ENCODE measurements at regions not wholly inside any gene's neighbourhood (a gene's known extent, or its start where the extent isn't known, plus 50 kb on each side); places are given as distances from the start of the nearest gene placed in this dataset.

DNA sequence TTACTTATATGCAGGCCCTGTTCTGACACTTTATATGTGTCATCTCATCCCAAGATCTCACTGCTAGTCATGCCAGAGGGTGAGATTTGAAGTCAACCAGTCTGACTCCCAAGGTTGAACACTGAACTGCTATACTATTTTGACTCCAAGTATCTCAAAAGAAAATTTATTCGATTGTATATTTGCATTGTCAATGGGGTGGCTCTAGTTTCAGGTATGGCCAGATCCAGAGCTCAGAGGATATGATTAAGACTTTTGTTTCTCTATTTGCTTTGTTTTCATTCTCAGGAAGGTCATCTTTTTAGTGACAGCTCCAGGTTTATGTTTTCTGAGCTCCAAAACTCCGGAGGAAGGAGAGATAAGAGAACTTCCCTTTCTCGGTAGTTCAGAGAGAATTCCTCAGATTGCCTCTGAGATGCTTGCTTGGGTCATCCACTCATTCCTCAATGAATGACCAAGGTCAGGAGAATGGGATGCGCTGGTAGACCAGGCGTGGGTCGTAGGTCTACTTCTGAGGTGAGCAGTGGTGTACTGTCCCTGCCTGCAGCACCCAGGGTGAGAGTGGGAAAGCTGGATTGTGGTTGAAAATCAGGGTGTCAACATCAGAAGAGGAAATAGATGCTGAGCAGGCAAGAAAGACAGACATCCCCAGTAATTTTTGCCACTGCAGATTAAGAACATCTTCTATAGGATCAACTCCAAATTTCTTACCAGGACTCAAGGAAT lies 99.3 kb downstream of the PFDN4 start:
- TF ChIP-seq, protein P1, sequence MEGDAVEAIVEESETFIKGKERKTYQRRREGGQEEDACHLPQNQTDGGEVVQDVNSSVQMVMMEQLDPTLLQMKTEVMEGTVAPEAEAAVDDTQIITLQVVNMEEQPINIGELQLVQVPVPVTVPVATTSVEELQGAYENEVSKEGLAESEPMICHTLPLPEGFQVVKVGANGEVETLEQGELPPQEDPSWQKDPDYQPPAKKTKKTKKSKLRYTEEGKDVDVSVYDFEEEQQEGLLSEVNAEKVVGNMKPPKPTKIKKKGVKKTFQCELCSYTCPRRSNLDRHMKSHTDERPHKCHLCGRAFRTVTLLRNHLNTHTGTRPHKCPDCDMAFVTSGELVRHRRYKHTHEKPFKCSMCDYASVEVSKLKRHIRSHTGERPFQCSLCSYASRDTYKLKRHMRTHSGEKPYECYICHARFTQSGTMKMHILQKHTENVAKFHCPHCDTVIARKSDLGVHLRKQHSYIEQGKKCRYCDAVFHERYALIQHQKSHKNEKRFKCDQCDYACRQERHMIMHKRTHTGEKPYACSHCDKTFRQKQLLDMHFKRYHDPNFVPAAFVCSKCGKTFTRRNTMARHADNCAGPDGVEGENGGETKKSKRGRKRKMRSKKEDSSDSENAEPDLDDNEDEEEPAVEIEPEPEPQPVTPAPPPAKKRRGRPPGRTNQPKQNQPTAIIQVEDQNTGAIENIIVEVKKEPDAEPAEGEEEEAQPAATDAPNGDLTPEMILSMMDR (conservative IDR thresholded peaks at IDR 0.05; ENCODE audit: low read length) = no peak
- TF ChIP-seq EZH2phosphoT487 (IDR thresholded peaks at IDR 0.05; ENCODE audit: borderline replicate concordance, low read depth, low read length) = no peak

All from OCI-LY7 (cell line).